Mesendoderm (in vitro differentiated cells): ENCODE measurements at regions not wholly inside any gene's neighbourhood (a gene's known extent, or its start where the extent isn't known, plus 50 kb on each side); places are given as distances from the start of the nearest gene placed in this dataset.
A peak's percentile ranks its signal among the peaks of the same experiment; 100 is the strongest.

Source experiments
- DNase-seq: peaks from one replicate; pipeline ENCODE4 v3.0.0; 2013
- H2AK5ac ChIP-seq: 2 replicates; pipeline ENCODE4 v1.6.1; 2013; ENCODE audit warnings: low read length, inconsistent platforms
- H2BK120ac ChIP-seq: 2 replicates; pipeline ENCODE4 v1.6.1; 2013; ENCODE audit warnings: low read depth, mild to moderate bottlenecking, low read length, moderate library complexity, mixed read lengths
- H2BK15ac ChIP-seq: replicated peaks from 2 replicates; pipeline ENCODE4 v1.6.1; 2013; ENCODE audit warnings: low read depth, mild to moderate bottlenecking, moderate library complexity
- H2BK5ac ChIP-seq: 2 replicates; pipeline ENCODE4 v1.6.1; 2013; ENCODE audit warnings: low read length, inconsistent platforms
- H3K18ac ChIP-seq: 2 replicates; pipeline ENCODE4 v1.6.1; 2013; ENCODE audit warnings: mild to moderate bottlenecking, low read length, mixed read lengths
- H3K23ac ChIP-seq: one replicate; pipeline ENCODE4 v1.6.1; 2013; ENCODE audit warnings: low read length
- H3K27ac ChIP-seq: 2 replicates; pipeline ENCODE4 v1.5.1; 2013; ENCODE audit warnings: low read depth, mild to moderate bottlenecking, inconsistent platforms, low read length, moderate library complexity
- H3K27me3 ChIP-seq: 2 replicates; pipeline ENCODE4 v1.6.1; 2013; ENCODE audit warnings: low read length, control low read depth, mild to moderate bottlenecking, inconsistent platforms; ENCODE audit not compliant: insufficient read depth, poor library complexity
- H3K36me3 ChIP-seq: 2 replicates; pipeline ENCODE4 v1.6.1; 2013; ENCODE audit warnings: low read length, inconsistent platforms; ENCODE audit not compliant: control insufficient read depth, insufficient read depth
- H3K4ac ChIP-seq: one replicate; pipeline ENCODE4 v1.6.1; 2013; ENCODE audit warnings: low read depth, mild to moderate bottlenecking, low read length, moderate library complexity
- H3K4me1 ChIP-seq: 2 replicates; pipeline ENCODE4 v1.6.1; 2013; ENCODE audit warnings: low read depth, low read length, inconsistent platforms; ENCODE audit not compliant: control insufficient read depth
- H3K4me2 ChIP-seq: 2 replicates; pipeline ENCODE4 v1.6.1; 2013; ENCODE audit warnings: low read length
- H3K4me3 ChIP-seq: 2 replicates; pipeline ENCODE4 v1.5.1; 2013; ENCODE audit warnings: mild to moderate bottlenecking, low read length
- H3K56ac ChIP-seq: one replicate; pipeline ENCODE4 v1.6.1; 2013; ENCODE audit warnings: low read length
- H3K79me1 ChIP-seq: 2 replicates; pipeline ENCODE4 v1.6.1; 2013; ENCODE audit warnings: low read length, inconsistent platforms
- H3K79me2 ChIP-seq: 2 replicates; pipeline ENCODE4 v1.6.1; 2013; ENCODE audit warnings: mild to moderate bottlenecking, low read length; ENCODE audit not compliant: control insufficient read depth, insufficient read depth
- H3K9ac ChIP-seq: 2 replicates; pipeline ENCODE4 v1.6.1; 2013; ENCODE audit warnings: low read length, inconsistent platforms
- H4K5ac ChIP-seq: one replicate; pipeline ENCODE4 v1.6.1; 2013; ENCODE audit warnings: low read length
- H4K8ac ChIP-seq: one replicate; pipeline ENCODE4 v1.6.1; 2013; ENCODE audit warnings: low read depth, mild to moderate bottlenecking, control low read depth, low read length, moderate library complexity
- WGBS: extraction: QIAGEN DNeasy Blood & Tissue Kit; methylation state at CpG from one replicate; pipeline ENCODE4 v1.1.7; 2013; ENCODE audit warnings: low lambda C conversion rate, missing lambda C conversion rate; ENCODE audit not compliant: insufficient coverage; ENCODE audit errors: extremely low coverage; 5-methylcytosine and 5-hydroxymethylcytosine counted together

GRCh38 chr4:74540193-74540592 lies 95.3 kb downstream of the AREG start:
- DNase-seq, result no peak

GRCh38 chr4:74541667-74542066 lies 96.7 kb downstream of the AREG start:
- Histone ChIP-seq H2AK5ac (no peak overlapping the region), H4K8ac (no peak overlapping the region), H3K79me2 (no peaks in the 10 kb centered on the region), H3K36me3 (no peaks in the 10 kb centered on the region), H3K4ac (no peak overlapping the region), H3K4me3 (no peak overlapping the region), H3K79me1 (no peaks in the 10 kb centered on the region), H3K9ac (no peak overlapping the region), H3K56ac (no peak overlapping the region), H3K18ac (no peak overlapping the region), H2BK5ac (no peak overlapping the region), H3K27ac (no peak overlapping the region), H3K4me1 (peaks cover 3% of the 10 kb centered on the region), H3K23ac (no peak overlapping the region), H4K5ac (no peak overlapping the region), H3K4me2 (no peak overlapping the region), H3K27me3 (no peaks in the 10 kb centered on the region), H2BK120ac (no peak overlapping the region), H2BK15ac (no peak overlapping the region)
- no peak for DNase-seq
- WGBS, result no CpG with 5 or more reads among the region's 9 CpGs

More at GRCh38 chr4:74540193-74540592, 95.3 kb downstream of the AREG start:
- no peak overlapping the region for H3K27ac ChIP-seq
- H3K27me3 ChIP-seq, result no peaks in the 10 kb centered on the region
- H2BK15ac ChIP-seq, result no peak overlapping the region
- H3K9ac ChIP-seq, result no peak overlapping the region
- no peak overlapping the region for H3K4ac ChIP-seq
- H3K4me3 ChIP-seq, result no peak overlapping the region
- no peak overlapping the region for H2AK5ac ChIP-seq
- H2BK120ac ChIP-seq, result no peak overlapping the region
- no peak overlapping the region for H3K23ac ChIP-seq
- no peaks in the 10 kb centered on the region for H3K79me1 ChIP-seq
- WGBS, result no CpG with 5 or more reads among the region's 1 CpG
- H3K18ac ChIP-seq, result no peak overlapping the region
- H4K5ac ChIP-seq, result no peak overlapping the region
- no peak overlapping the region for H3K56ac ChIP-seq
- H3K36me3 ChIP-seq, result no peaks in the 10 kb centered on the region
- H2BK5ac ChIP-seq, result no peak overlapping the region
- H3K4me2 ChIP-seq, result no peak overlapping the region
- H3K4me1 ChIP-seq, result no peaks in the 10 kb centered on the region
- H4K8ac ChIP-seq, result no peak overlapping the region
- no peaks in the 10 kb centered on the region for H3K79me2 ChIP-seq

GRCh38 chr4:74543231-74543781 lies 98.4 kb downstream of the AREG start:
- Histone ChIP-seq H3K4me3 (no peak overlapping the region), H3K27ac (no peak overlapping the region), H4K5ac (no peak overlapping the region), H3K18ac (no peak overlapping the region), H2BK15ac (no peak overlapping the region), H3K27me3 (no peaks in the 10 kb centered on the region), H3K56ac (no peak overlapping the region), H3K4me1 (peaks cover 3% of the 10 kb centered on the region), H3K79me2 (no peaks in the 10 kb centered on the region), H3K4ac (no peak overlapping the region), H3K9ac (no peak overlapping the region), H3K4me2 (no peak overlapping the region), H2BK120ac (no peak overlapping the region), H2AK5ac (no peak overlapping the region), H2BK5ac (no peak overlapping the region), H3K79me1 (no peaks in the 10 kb centered on the region), H3K36me3 (no peaks in the 10 kb centered on the region), H3K23ac (no peak overlapping the region), H4K8ac (no peak overlapping the region)
- WGBS, result no CpG with 5 or more reads among the region's 3 CpGs
- DNase-seq, result no peak

- Histone ChIP-seq H3K27ac (no peak overlapping the region), H2BK120ac (no peak overlapping the region)
These were observed 99.0 kb downstream of the AREG start for GRCh38 chr4:74543983-74544382.

GRCh38 chr4:74544655-74545361 lies 99.9 kb downstream of the AREG start:
- Histone ChIP-seq H3K9ac (no peak overlapping the region), H3K56ac (no peak overlapping the region), H3K23ac (no peak overlapping the region), H3K36me3 (no peaks in the 10 kb centered on the region), H3K4me1 (peaks cover 3% of the 10 kb centered on the region), H3K4me3 (no peak overlapping the region), H2BK15ac (no peak overlapping the region), H2AK5ac (no peak overlapping the region), H4K5ac (no peak overlapping the region), H3K27me3 (no peaks in the 10 kb centered on the region), H3K79me2 (no peaks in the 10 kb centered on the region), H3K4ac (no peak overlapping the region), H3K27ac (no peak overlapping the region), H4K8ac (no peak overlapping the region), H2BK120ac (no peak overlapping the region), H3K79me1 (no peaks in the 10 kb centered on the region), H3K18ac (no peak overlapping the region), H3K4me2 (no peak overlapping the region), H2BK5ac (no peak overlapping the region)
- peak; percentile 54 for DNase-seq
- WGBS, result no CpG with 5 or more reads among the region's 1 CpG

More at GRCh38 chr4:74543983-74544382, 99.0 kb downstream of the AREG start:
- Histone ChIP-seq H3K4me2 (no peak overlapping the region), H3K4ac (no peak overlapping the region), H3K79me1 (no peaks in the 10 kb centered on the region), H2AK5ac (no peak overlapping the region), H4K5ac (no peak overlapping the region), H4K8ac (no peak overlapping the region), H3K4me1 (peaks cover 3% of the 10 kb centered on the region), H2BK5ac (no peak overlapping the region), H3K79me2 (no peaks in the 10 kb centered on the region), H3K9ac (no peak overlapping the region), H3K36me3 (no peaks in the 10 kb centered on the region), H3K27me3 (no peaks in the 10 kb centered on the region), H3K4me3 (no peak overlapping the region), H3K18ac (no peak overlapping the region), H2BK15ac (no peak overlapping the region), H3K23ac (no peak overlapping the region), H3K56ac (no peak overlapping the region)
- no CpG with 5 or more reads among the region's 2 CpGs for WGBS
- no peak for DNase-seq

GRCh38 chr4:74545448-74545847 lies 100.5 kb downstream of the AREG start:
- Histone ChIP-seq H2BK120ac (no peak overlapping the region), H3K23ac (no peak overlapping the region), H3K4me1 (peaks cover 3% of the 10 kb centered on the region), H3K36me3 (no peaks in the 10 kb centered on the region), H3K27me3 (no peaks in the 10 kb centered on the region), H3K4me3 (no peak overlapping the region), H2BK5ac (no peak overlapping the region), H3K79me1 (no peaks in the 10 kb centered on the region), H3K9ac (no peak overlapping the region), H4K8ac (peak overlapping the region; percentile 76), H3K27ac (no peak overlapping the region), H3K79me2 (no peaks in the 10 kb centered on the region), H2AK5ac (no peak overlapping the region), H3K4ac (no peak overlapping the region), H3K18ac (no peak overlapping the region), H2BK15ac (no peak overlapping the region), H4K5ac (no peak overlapping the region), H3K56ac (no peak overlapping the region), H3K4me2 (no peak overlapping the region)
- DNase-seq, result no peak
